NT2/D1 (cell line): ENCODE measurements at regions not wholly inside any gene's neighbourhood (a gene's known extent, or its start where the extent isn't known, plus 50 kb on each side); places are given as distances from the start of the nearest gene placed in this dataset.

Experiments used
- SUZ12 ChIP-seq: IDR thresholded peaks from 2 replicates; pipeline ENCODE4 v1.6.1; 2011; ENCODE audit not compliant: insufficient read length, insufficient read depth; ENCODE audit errors: extremely low read depth
- YY1 ChIP-seq: IDR thresholded peaks from 2 replicates; pipeline ENCODE4 v1.6.1; 2011; ENCODE audit not compliant: insufficient read length, insufficient read depth
- ZNF274 ChIP-seq: IDR thresholded peaks from 2 replicates; pipeline ENCODE4 v1.6.1; 2011; ENCODE audit warnings: mild to moderate bottlenecking, low read depth, low read length

DNA sequence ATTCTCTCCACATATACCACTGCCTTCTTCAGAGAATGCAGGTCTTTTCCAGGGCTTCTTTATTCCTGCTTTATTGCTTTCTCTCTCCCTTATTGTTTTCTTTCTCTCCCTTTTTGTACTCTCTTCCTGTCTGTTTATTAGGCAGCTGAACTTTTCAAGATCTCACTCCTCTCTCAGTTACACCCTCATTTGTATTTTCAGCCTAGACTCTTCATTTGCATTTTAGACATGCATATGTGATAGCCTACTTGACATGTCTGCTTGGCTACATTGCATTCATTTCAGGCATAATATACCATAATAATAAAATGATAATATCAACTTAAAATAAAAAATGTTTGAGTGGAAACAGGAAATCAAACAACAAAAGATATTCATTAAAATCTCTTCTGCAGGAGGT lies 377.9 kb upstream of the TNC start:
- TF ChIP-seq YY1 = no peak
- TF ChIP-seq ZNF274 = no peak
- TF ChIP-seq SUZ12 = no peak
